ENCODE measurements at regions not wholly inside any gene's neighbourhood (a gene's known extent, or its start where the extent isn't known, plus 50 kb on each side); places are given as distances from the start of the nearest gene placed in this dataset.

- TF ChIP-seq POLR2A (IDR thresholded peaks at IDR 0.05; ENCODE audit: low read length) (no peak), GATA1 (IDR thresholded peaks at IDR 0.05; ENCODE audit: low read depth, low read length) (no peak)
Observed at GRCh38 chr2:59959944-59960343, 593.5 kb downstream of the BCL11A start.
